IgD-negative memory B cell (primary cell): ENCODE measurements at regions not wholly inside any gene's neighbourhood (a gene's known extent, or its start where the extent isn't known, plus 50 kb on each side); places are given as distances from the start of the nearest gene placed in this dataset.
"Not testable (repeated sequence)": the region's sequence is repeated elsewhere in the genome, so short reads cannot be mapped to it uniquely, and the experiment has no call there.

Experiments used
- H3K27ac Mint-ChIP-seq, 3 donors: one replicate each; pipeline ENCODE4 v1.8.0; 2020 to 2022; ENCODE audit warnings: mild to moderate bottlenecking in 3 of 3, mixed read lengths in 3 of 3, moderate library complexity in 1 of 3
- H3K27me3 Mint-ChIP-seq: one replicate; pipeline ENCODE4 v1.8.0; 2021; ENCODE audit warnings: mixed read lengths
- H3K36me3 Mint-ChIP-seq: one replicate; pipeline ENCODE4 v1.8.0; 2020; ENCODE audit warnings: mild to moderate bottlenecking, mixed read lengths
- H3K4me1 Mint-ChIP-seq, 3 donors: one replicate each; pipeline ENCODE4 v1.8.0; 2020 to 2022; ENCODE audit warnings: mixed read lengths in 3 of 3, mild to moderate bottlenecking in 1 of 3
- H3K4me3 Mint-ChIP-seq, 4 donors: one replicate each; pipeline ENCODE4 v1.8.0; 2020 to 2022; ENCODE audit warnings: mild to moderate bottlenecking in 4 of 4, mixed read lengths in 4 of 4, moderate library complexity in 3 of 4
- H3K9me3 Mint-ChIP-seq, 3 donors: one replicate each; pipeline ENCODE4 v1.8.0; 2020 to 2021; ENCODE audit warnings: mixed read lengths in 3 of 3, mild to moderate bottlenecking in 1 of 3

DNA sequence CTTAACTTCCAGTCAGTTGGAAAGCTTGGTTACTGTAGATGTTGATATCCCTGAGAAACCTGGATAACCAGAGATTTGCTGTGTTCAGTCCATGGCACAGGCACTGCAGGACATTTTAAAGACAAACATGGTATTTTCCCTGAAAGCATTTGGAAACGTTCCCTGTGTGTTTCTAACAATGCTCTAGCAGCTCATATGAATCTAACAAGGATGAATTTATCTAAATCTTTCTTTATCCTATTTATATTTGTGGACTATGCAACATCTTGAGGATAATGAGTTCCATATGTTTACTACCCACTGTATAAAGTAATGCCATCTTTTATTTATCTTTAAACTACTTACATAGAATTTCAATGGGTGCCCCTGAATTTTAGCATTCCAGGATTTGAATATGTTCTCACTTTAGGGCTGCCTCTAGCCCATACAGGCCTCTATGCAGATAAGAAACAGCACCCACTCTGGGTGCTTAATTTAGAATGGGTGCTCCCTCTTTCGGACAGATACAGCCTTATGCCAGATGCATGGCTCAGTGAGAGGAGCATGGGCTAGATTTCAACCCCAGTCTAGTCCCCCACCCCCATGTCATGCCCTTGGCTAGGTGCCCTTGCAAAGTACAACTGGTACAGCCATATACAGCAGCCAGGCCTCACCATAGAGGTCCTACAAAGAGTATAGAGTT, 50.6 kb upstream of the NEMP2 start:
- H3K36me3 Mint-ChIP-seq = peaks cover 2% of the 10 kb centered on the region
- peaks cover 10 to 19% (median 17%) of the 10 kb centered on the region in 3 donors for H3K4me1 Mint-ChIP-seq
- H3K9me3 Mint-ChIP-seq = no peaks in the 10 kb centered on the region
- H3K27me3 Mint-ChIP-seq = no peaks in the 10 kb centered on the region
- H3K27ac Mint-ChIP-seq = no peak overlapping the region
- H3K4me3 Mint-ChIP-seq = peak overlapping the region in 1 of 4 donors; percentile 30

DNA sequence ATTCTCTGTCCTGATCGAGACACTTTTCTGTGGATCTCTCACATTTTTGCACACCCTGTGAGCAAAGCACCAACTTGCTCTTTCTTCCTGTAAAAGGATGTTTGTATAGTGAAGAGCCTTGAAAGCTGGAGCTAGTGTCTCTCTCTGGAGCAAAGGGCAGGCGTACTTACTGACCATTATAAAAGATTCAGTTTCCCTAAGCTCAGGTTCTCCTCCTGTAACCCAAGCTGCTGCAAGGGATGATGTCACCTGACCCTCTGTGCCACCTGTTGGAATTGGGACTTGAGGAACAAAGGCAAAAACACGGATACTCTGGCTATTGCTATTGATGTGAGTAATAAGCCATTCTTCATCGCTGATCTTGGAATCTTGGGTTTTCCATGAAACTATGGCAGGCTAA, 52.6 kb upstream of the NEMP2 start:
- no peaks in the 10 kb centered on the region for H3K9me3 Mint-ChIP-seq
- H3K4me3 Mint-ChIP-seq = no peak overlapping the region
- H3K36me3 Mint-ChIP-seq = peaks cover 2% of the 10 kb centered on the region
- no peak overlapping the region for H3K27ac Mint-ChIP-seq
- peaks cover 10 to 19% (median 17%) of the 10 kb centered on the region in 3 donors for H3K4me1 Mint-ChIP-seq
- no peaks in the 10 kb centered on the region for H3K27me3 Mint-ChIP-seq

DNA sequence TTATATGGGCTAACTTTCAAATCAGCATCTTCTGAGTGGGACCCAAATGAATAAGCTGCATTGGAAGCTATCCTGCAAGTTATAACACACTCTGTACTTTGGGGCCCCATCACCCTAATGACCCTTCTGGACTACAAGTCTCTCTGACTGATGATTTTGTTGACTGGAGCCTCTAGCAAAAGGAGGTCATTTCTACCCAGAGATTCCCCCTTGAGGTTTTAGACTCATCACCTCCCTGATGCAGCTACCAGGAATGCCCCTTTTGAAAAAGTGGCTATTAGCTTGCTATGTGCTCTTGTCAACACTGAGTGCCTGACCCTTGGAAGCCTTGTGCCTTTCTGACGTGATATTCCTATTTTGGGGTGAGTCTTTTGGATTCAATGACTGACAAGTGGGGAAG, 54.5 kb upstream of the NEMP2 start:
- peaks cover 2% of the 10 kb centered on the region for H3K36me3 Mint-ChIP-seq
- H3K9me3 Mint-ChIP-seq = no peaks in the 10 kb centered on the region
- H3K4me3 Mint-ChIP-seq = no peak overlapping the region
- peaks cover 0 to 7% (median 4%) of the 10 kb centered on the region in 3 donors for H3K4me1 Mint-ChIP-seq
- H3K27me3 Mint-ChIP-seq = no peaks in the 10 kb centered on the region
- H3K27ac Mint-ChIP-seq = no peak overlapping the region

DNA sequence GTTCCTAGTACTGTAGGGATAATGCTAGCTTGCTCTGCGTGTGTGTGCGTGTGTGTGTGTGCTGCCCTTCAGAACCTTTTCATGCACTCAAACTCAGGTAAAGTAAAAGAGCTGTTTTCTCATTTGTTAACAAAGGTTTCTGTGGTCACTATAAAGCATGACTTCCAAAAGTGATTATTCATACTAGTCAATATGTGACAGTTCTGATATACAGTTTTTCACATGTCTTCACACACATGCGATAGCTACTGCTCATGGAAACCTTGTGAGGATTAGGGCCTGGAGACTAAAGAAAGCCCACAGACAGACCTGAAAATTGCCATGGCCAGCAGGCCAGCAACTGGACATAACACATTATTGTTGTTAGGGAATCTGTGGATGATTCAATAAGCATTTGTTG, 56.9 kb upstream of the NEMP2 start:
- no peaks in the 10 kb centered on the region for H3K9me3 Mint-ChIP-seq
- no peaks in the 10 kb centered on the region for H3K27me3 Mint-ChIP-seq
- H3K4me1 Mint-ChIP-seq = peaks cover 0 to 4% (median 4%) of the 10 kb centered on the region in 3 donors
- H3K27ac Mint-ChIP-seq = no peak overlapping the region
- H3K4me3 Mint-ChIP-seq = no peak overlapping the region
- no peaks in the 10 kb centered on the region for H3K36me3 Mint-ChIP-seq

DNA sequence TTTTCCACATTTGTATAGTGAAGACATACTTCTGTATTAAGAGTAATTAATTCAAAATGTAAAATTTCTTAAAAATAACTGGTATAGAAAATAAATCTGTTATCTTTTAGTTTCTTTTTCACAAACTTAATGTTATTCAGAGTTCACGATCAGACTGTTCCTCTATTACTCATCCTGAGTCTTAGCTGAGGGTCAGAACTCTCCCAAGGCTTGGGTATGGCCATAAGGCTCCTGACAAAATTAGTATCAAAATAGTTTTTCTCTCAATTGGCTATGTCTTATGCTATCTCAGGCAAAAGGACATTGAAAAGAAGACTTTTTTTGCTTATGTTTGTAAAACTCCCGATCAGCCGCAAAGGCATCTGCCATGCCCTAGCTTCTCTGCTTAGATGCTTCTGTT, 56.1 kb upstream of the NAB1 start:
- peaks cover 0 to 4% (median 2%) of the 10 kb centered on the region in 3 donors for H3K4me1 Mint-ChIP-seq
- no peaks in the 10 kb centered on the region for H3K27me3 Mint-ChIP-seq
- no peaks in the 10 kb centered on the region for H3K9me3 Mint-ChIP-seq
- H3K4me3 Mint-ChIP-seq = no peak overlapping the region
- H3K27ac Mint-ChIP-seq = peak overlapping the region in 1 of 3 donors; percentile 32
- H3K36me3 Mint-ChIP-seq = no peaks in the 10 kb centered on the region

DNA sequence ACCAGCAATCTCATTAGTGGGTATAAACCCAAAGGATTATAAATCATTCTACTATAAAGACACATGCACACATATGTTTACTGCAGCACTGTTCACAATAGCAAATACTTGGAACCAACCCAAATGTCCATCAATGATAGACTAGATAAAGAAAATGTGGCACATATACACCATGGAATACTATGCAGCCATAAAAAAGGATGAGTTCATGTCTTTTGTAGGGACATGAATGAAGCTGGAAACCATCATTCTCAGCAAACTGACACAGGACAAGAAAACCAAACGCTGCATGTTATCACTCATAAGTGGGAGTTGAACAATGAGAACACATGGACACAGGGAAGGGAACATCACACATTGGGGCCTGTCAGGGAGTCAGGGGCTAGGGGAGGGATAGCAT, 53.0 kb upstream of the NAB1 start:
- not testable (repeated sequence) for H3K36me3 Mint-ChIP-seq, H3K4me3 Mint-ChIP-seq, H3K27me3 Mint-ChIP-seq, H3K27ac Mint-ChIP-seq, H3K4me1 Mint-ChIP-seq, H3K9me3 Mint-ChIP-seq

DNA sequence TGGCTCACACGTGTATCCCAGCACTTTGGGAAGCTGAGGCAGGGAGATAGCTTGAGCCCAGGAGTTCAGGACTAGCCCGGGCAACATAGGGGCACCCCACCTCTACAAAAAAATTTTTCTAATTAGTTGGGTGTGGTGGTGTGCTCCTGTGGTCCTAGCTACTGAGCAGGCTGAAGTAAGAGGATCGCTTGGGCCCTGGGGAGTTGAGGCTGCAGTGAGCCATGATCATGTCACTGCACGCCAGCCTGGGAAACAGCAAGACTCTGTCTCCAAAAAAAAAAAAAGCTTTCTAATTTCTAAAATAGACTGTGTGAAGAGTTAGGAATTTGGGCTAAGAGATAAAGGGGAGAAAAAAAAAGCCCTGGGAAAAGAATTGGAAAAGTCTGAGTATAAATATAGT, 51.9 kb upstream of the NAB1 start:
- H3K27me3 Mint-ChIP-seq = no peaks in the 10 kb centered on the region

DNA sequence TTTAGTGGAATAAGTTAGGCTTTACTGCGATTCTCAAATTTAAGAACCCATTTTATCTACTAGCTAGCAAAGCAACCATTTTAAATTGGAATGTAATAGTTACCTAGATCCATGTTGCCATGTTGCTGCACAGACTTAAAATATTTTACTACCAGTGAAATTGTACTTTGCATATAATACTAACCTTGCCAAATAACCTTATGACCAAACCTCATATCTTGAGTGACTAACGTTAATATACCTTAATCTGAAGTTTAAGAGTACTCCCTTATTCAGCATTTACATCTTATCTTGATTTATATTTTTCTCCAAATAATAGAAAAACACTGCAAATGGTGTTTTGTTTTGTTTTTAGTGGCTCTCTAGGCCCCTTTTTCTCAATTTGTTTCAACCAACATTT, 50.3 kb upstream of the NAB1 start:
- Mint-ChIP-seq H3K27ac (no peak overlapping the region), H3K4me3 (no peak overlapping the region), H3K36me3 (no peaks in the 10 kb centered on the region), H3K9me3 (no peaks in the 10 kb centered on the region), H3K4me1 (peaks cover 0 to 3% (median 2%) of the 10 kb centered on the region in 3 donors), H3K27me3 (no peaks in the 10 kb centered on the region)

More for the DNA sequence above, 51.9 kb upstream of the NAB1 start:
- Mint-ChIP-seq H3K4me1 (peaks cover 0 to 3% (median 2%) of the 10 kb centered on the region in 3 donors), H3K9me3 (no peaks in the 10 kb centered on the region), H3K27ac (peak overlapping the region in 1 of 3 donors; percentile 54), H3K36me3 (no peaks in the 10 kb centered on the region), H3K4me3 (peak overlapping the region in 1 of 4 donors; percentile 44)

DNA sequence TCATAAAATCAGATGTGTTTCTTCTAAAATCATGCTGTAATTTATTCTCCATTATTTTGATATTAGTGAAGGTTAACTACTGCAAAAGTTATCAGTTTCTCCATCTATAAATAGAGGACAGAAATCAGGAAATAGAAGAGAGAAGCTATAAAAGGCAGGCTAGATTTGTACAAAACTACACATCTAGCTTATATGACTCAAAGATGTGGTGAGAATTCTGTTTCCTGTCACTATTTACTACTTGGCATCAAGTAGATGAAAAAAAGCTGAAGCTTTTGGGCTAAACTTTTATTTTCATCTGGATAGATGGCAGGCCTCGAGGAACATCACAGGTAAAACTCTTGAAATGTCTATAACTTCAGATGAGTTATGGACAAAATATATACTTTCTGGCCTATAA, 49.8 kb upstream of the NAB1 start:
- Mint-ChIP-seq H3K4me3 (no peak overlapping the region), H3K27me3 (no peaks in the 10 kb centered on the region), H3K9me3 (no peaks in the 10 kb centered on the region), H3K27ac (no peak overlapping the region), H3K36me3 (no peaks in the 10 kb centered on the region), H3K4me1 (peaks cover 0 to 3% (median 2%) of the 10 kb centered on the region in 3 donors)
